Right atrium auricular region (tissue), 2 donors: ENCODE measurements at regions not wholly inside any gene's neighbourhood (a gene's known extent, or its start where the extent isn't known, plus 50 kb on each side); places are given as distances from the start of the nearest gene placed in this dataset.

ENCODE experiments used
- DNase-seq: peaks from one replicate; pipeline ENCODE4 v3.0.0-alpha.2; 2019; ENCODE audit warnings: low spot score
- H3K27ac ChIP-seq, 2 donors: fragments of 200-600 bp; sonication (generic); 1 replicate in 1 of 2; 2 replicates in 1 of 2; pipeline ENCODE4 v1.5.1; 2016 to 2019
- H3K27me3 ChIP-seq, 2 donors: fragments of 200-600 bp; sonication (generic); one replicate each; pipeline versions ENCODE4 v1.5.1 to v1.6.0; 2017 to 2019
- H3K36me3 ChIP-seq: fragments of 200-600 bp; sonication (generic); one replicate; pipeline ENCODE4 v1.5.1; 2016
- H3K4me1 ChIP-seq, 2 donors: fragments of 200-600 bp; sonication (generic); one replicate each; pipeline versions ENCODE4 v1.5.1 to v1.6.0; 2017 to 2019
- H3K4me3 ChIP-seq, 2 donors: fragments of 200-600 bp; sonication (generic); 1 replicate in 1 of 2; 2 replicates in 1 of 2; pipeline ENCODE4 v1.5.1; 2017 to 2019; ENCODE audit warnings: mild to moderate bottlenecking in 1 of 2, moderate library complexity in 1 of 2
- H3K9me3 ChIP-seq, 2 donors: fragments of 200-600 bp; sonication (generic); one replicate each; pipeline ENCODE4 v1.5.1; 2019
- CTCF ChIP-seq, 2 donors: fragments of 200-600 bp; sonication (generic); IDR thresholded peaks; one replicate each; pipeline ENCODE4 v1.5.1; 2019; ENCODE audit warnings: antibody characterized with exemption in 2 of 2

DNA sequence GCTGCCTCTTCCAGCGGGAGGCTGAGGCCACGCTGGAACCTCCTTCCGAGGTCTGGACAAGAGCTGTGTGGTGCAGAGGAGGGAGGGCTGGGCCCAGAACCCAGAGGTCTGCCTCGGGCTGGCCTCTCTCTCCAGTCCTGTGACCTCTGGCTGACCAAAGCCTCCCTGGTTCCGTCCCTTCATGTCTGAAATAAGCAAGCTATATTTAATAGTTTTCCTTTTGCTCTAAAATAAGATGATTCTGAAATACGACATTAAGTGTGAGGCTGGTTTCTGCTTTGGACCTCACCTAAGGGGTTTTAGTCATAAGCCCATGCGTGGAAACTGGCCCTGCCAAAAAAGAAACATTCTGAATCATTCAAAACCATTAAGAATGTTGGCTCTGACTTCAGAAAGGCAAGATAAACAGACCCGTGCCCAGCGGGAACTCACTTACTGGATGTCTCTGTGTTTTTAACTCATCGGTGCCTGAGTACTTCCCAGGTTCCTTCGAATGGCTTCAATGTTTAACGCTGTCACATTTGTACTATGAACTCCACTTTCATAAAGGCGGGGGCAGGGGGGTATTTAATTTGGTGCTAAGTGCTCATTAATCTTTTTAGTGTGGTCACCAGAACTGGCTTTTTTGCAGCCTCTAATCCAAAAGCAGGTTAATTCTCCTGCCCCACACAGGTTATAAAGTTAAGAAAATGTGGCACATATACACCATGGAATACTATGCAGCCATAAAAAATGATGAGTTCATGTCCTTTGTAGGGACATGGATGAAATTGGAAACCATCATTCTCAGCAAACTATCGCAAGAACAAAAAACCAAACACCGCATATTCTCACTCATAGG, 157.5 kb upstream of the KLF14 start:
- no peak for TF ChIP-seq CTCF (IDR thresholded peaks at IDR 0.05)
- peak overlapping the region; percentile 78 to 87 for H3K27ac ChIP-seq
- H3K4me1 ChIP-seq, result peaks cover 0 to 69% of the 10 kb centered on the region in 2 donors
- peak; percentile 85 for DNase-seq
- peaks cover 41% of the 10 kb centered on the region for H3K36me3 ChIP-seq
- no peaks in the 10 kb centered on the region for H3K9me3 ChIP-seq
- no peak overlapping the region for H3K4me3 ChIP-seq
- no peaks in the 10 kb centered on the region for H3K27me3 ChIP-seq

GRCh38 chr7:130893441-130893894, 159.5 kb upstream of the KLF14 start:
- Histone ChIP-seq H3K27me3 (no peaks in the 10 kb centered on the region), H3K27ac (peak overlapping the region; percentile 77 to 80), H3K36me3 (peaks cover 45% of the 10 kb centered on the region), H3K4me1 (peaks cover 0 to 70% of the 10 kb centered on the region in 2 donors), H3K9me3 (no peaks in the 10 kb centered on the region), H3K4me3 (no peak overlapping the region)
- DNase-seq, result peak; percentile 80
- TF ChIP-seq CTCF (IDR thresholded peaks at IDR 0.05), result no peak

GRCh38 chr7:130894146-130894908, 160.3 kb upstream of the KLF14 start:
- TF ChIP-seq CTCF (IDR thresholded peaks at IDR 0.05), result no peak
- peak; percentile 75 for DNase-seq
- Histone ChIP-seq H3K27me3 (no peaks in the 10 kb centered on the region), H3K36me3 (peaks cover 42% of the 10 kb centered on the region), H3K4me3 (no peak overlapping the region), H3K27ac (peak overlapping the region; percentile 77 to 80), H3K9me3 (no peaks in the 10 kb centered on the region), H3K4me1 (peaks cover 0 to 74% of the 10 kb centered on the region in 2 donors)

DNA sequence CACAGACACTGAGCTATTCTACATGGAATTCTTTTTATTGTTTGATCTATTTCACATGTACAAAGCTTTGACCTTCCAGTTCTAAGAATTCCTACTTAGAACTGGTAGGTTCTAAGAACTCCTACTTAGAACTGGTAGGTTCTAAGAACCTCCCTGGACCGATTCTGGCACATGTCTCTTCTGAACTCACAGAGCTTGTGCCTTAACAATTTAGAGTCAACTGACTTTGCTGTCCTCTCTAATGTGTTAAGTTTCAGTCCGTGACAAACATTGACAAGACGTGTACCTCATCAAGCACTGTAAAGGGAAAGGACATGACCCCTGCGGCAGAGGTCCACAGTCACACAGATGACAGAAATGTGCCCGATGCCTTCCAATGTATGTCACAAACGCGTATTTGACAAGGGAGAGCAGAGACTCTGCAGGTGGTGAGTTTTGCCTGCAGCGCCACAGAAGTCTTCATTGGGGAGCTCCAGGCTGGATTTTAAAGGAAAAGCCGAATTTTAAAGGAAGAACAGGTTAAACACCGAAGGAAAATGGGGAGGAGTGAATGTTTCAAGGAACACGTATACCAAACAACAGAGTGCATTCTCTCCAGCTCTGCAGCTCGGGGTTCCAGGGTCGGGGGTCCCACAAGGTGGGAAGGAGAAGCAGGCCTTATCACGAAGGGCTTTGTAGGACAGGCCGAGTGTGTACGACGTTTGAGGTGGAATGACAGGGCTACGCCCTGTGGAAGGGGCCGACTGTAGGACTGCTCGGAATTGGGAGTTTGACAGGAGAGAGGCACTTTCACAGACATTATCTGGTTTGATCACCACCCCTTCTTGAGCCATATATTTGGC, 161.1 kb upstream of the KLF14 start:
- H3K9me3 ChIP-seq, result no peaks in the 10 kb centered on the region
- H3K4me1 ChIP-seq, result peaks cover 0 to 74% of the 10 kb centered on the region in 2 donors
- peaks cover 40% of the 10 kb centered on the region for H3K36me3 ChIP-seq
- H3K4me3 ChIP-seq, result no peak overlapping the region
- no peaks in the 10 kb centered on the region for H3K27me3 ChIP-seq
- peak overlapping the region; percentile 77 to 80 for H3K27ac ChIP-seq
- no peak for TF ChIP-seq CTCF (IDR thresholded peaks at IDR 0.05)
- no peak for DNase-seq

- DNase-seq, result no peak
- Histone ChIP-seq H3K4me3 (no peak overlapping the region), H3K36me3 (peaks cover 37% of the 10 kb centered on the region), H3K4me1 (peaks cover 0 to 74% of the 10 kb centered on the region in 2 donors), H3K27me3 (no peaks in the 10 kb centered on the region), H3K27ac (peak overlapping the region; percentile 58 to 77), H3K9me3 (no peaks in the 10 kb centered on the region)
- TF ChIP-seq CTCF (IDR thresholded peaks at IDR 0.05), result no peak
Observed at GRCh38 chr7:130896051-130896881, 162.3 kb upstream of the KLF14 start.
